Psoas muscle (tissue), 7 donors: ENCODE measurements at regions not wholly inside any gene's neighbourhood (a gene's known extent, or its start where the extent isn't known, plus 50 kb on each side); places are given as distances from the start of the nearest gene placed in this dataset.
A peak's percentile ranks its signal among the peaks of the same experiment; 100 is the strongest.

Experiments
- ATAC-seq, 4 donors: fragments of 200-7000 bp; cut with Tn5 transposase; one replicate each; pipeline ENCODE4 v1.9.1; 2020; ENCODE audit warnings: moderate library complexity in 3 of 4, mild to moderate bottlenecking in 2 of 4
- DNase-seq, 2 donors: peaks; one replicate each; pipeline ENCODE4 v3.0.0-alpha.2; 2020
- H3K27ac ChIP-seq: fragments of 200-600 bp; one replicate; pipeline ENCODE4 v1.8.0; 2022
- H3K27me3 ChIP-seq, 3 donors: fragments of 200-600 bp in 1 of 3; one replicate each; pipeline versions ENCODE4 v1.6.1 to v1.8.0; 2013 to 2022; ENCODE audit warnings: low read length in 2 of 3, mild to moderate bottlenecking in 2 of 3, moderate library complexity in 1 of 3; ENCODE audit not compliant: insufficient read depth in 3 of 3
- H3K36me3 ChIP-seq, 2 donors: fragments of 200-600 bp in 1 of 2; one replicate each; pipeline versions ENCODE4 v1.6.1 to v1.8.0; 2013 to 2022; ENCODE audit warnings: low read depth in 1 of 2, mild to moderate bottlenecking in 1 of 2, moderate library complexity in 1 of 2; ENCODE audit not compliant: insufficient read depth in 1 of 2
- H3K4me1 ChIP-seq: fragments of 200-600 bp; one replicate; pipeline ENCODE4 v1.8.0; 2022
- H3K4me3 ChIP-seq: fragments of 200-600 bp; one replicate; pipeline ENCODE4 v1.8.0; 2022; ENCODE audit warnings: mild to moderate bottlenecking
- H3K9me3 ChIP-seq: fragments of 200-600 bp; one replicate; pipeline ENCODE4 v1.8.0; 2022
- WGBS, 3 donors: extraction: QIAGEN DNeasy Blood & Tissue Kit; methylation state at CpG; one replicate each; pipeline versions ENCODE4 v1.1.6 to v1.1.7; 2013; 5-methylcytosine and 5-hydroxymethylcytosine counted together
- intact Hi-C, 2 donors: fragments of 100-400 bp; cut with DNase I; formaldehyde crosslinking; loops; one replicate each; pipeline versions ENCODE4 v1.11.0 to v1.14.2; 2022
- TF ChIP-seq, protein P1 (sequence below): fragments of 200-600 bp; IDR thresholded peaks from one replicate; pipeline ENCODE4 v1.8.0; 2022; ENCODE audit warnings: antibody characterized with exemption
- donor health status: healthy with polysubstance abuse.
- donor health status: DM: no; HTN: no; CAD: no; lungs with moderate emphysema.
- donor health status: Bipolar disorder and iron deficiency.
- donor health status: healthy.
- donor health status: DM: yes; HTN: yes; CAD: no.
- donor health status: DM: no; HTN: no; CAD: no.
- donor health status: DM: yes; HTN: yes; CAD: no.

DNA sequence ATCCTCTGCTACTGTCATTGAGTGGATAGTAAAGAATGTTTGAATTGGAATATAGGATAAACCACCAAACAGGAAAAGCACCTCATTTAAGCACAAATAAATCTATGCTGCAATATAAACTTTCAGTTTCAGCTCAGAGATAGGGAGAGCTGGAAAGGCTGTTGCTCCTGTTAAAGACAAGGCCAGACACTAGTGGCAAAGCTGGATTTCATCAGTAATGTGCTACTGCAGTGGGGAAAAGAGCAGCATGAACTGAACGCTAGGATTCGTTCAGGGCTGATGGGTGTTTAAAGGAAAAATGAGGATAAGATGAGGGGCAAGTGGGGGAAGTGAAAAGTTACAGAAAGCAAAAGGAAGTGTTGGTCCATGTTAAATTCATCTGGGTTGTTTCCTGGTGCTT is 775.4 kb upstream of the COBL start:
- Histone ChIP-seq H3K4me3 (no peak overlapping the region), H3K27me3 (peaks cover 0 to 2% (median 0%) of the 10 kb centered on the region in 3 donors), H3K36me3 (no peaks in the 10 kb centered on the region), H3K4me1 (no peaks in the 10 kb centered on the region), H3K9me3 (no peaks in the 10 kb centered on the region), H3K27ac (no peak overlapping the region)
- TF ChIP-seq, protein P1, sequence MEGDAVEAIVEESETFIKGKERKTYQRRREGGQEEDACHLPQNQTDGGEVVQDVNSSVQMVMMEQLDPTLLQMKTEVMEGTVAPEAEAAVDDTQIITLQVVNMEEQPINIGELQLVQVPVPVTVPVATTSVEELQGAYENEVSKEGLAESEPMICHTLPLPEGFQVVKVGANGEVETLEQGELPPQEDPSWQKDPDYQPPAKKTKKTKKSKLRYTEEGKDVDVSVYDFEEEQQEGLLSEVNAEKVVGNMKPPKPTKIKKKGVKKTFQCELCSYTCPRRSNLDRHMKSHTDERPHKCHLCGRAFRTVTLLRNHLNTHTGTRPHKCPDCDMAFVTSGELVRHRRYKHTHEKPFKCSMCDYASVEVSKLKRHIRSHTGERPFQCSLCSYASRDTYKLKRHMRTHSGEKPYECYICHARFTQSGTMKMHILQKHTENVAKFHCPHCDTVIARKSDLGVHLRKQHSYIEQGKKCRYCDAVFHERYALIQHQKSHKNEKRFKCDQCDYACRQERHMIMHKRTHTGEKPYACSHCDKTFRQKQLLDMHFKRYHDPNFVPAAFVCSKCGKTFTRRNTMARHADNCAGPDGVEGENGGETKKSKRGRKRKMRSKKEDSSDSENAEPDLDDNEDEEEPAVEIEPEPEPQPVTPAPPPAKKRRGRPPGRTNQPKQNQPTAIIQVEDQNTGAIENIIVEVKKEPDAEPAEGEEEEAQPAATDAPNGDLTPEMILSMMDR = no peak
- intact Hi-C loops = no loop called here
- no peak for DNase-seq
- 76 to 85% (median 79%) methylated on average over 2 of the region's 2 CpGs for WGBS, 3 donors
- ATAC-seq = no peak

DNA sequence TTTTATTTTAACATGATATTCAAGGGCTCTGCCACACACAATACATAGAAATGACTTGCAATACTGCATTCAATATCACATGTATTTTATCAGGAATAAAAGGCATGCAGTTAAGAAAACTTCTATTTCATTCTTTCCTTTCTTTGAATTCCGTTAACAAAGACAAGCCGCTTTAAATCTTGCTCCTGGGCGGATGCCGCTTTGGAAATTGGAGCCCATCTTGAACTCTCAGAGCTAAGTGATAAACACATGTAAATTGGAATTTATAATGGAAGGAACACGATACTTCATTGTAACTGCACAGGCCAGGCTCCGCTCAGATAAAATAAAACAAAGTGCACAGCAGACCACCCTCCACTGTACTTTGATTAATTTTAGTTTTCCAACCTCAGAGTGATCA is 774.5 kb upstream of the COBL start:
- Histone ChIP-seq H3K27me3 (peaks cover 0 to 2% (median 0%) of the 10 kb centered on the region in 3 donors), H3K4me1 (no peaks in the 10 kb centered on the region), H3K4me3 (no peak overlapping the region), H3K36me3 (no peaks in the 10 kb centered on the region), H3K27ac (no peak overlapping the region), H3K9me3 (no peaks in the 10 kb centered on the region)
- DNase-seq (no peak), ATAC-seq (no peak)
- WGBS, 3 donors = 77 to 79% (median 78%) methylated on average over 6 of the region's 6 CpGs
- TF ChIP-seq, protein P1 = no peak
- intact Hi-C loops = no loop called here

DNA sequence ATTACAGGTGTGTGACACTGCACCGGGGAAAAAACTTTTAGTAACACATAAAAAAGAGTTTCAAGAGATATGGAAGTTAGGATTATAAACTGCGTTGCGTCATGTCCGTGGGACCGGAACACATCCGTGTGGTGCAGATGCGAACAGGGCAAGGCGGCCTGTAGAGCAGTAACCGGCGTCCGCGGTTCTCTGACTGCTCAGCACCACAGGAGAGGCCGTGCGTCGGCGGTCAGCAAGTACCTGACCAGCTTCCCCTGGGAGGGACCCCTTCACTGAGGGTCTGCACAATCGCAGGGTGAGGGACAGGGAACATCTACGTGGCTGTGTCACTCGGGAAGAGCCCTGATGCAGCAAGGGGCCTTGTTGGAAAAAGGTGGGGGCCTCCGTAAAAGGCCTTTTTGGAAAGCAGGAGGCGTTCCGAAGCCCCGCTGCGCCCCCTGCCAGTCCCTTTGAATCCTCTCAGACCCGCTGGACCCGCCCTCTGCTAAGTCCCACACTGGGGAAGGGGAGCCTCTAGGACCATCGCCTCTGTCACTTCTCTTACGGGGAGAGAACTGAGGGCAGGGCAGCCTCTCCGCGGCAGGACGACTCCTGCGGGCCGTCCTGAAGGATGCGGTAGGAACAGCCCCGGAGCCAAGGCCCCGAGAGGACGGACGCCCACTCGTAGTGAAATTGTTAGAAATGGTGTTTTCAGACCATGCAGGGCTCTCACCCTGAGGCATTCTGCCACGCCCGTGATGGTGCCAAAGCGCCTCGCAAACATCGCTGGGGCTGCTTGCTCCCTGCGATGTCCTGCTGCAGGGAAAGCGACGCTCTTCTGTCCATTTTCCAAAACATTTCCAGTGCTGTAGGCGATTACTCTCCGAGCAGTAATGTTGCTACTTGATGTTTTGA is 771.6 kb upstream of the COBL start:
- no peak overlapping the region for H3K27ac ChIP-seq
- no peaks in the 10 kb centered on the region for H3K4me1 ChIP-seq
- 8 to 14% (median 11%) methylated on average over 49 of the region's 49 CpGs for WGBS, 3 donors
- TF ChIP-seq, protein P1 = no peak
- ATAC-seq (no peak), DNase-seq (peak in 1 of 2 donors; percentile 11)
- H3K4me3 ChIP-seq = peak overlapping the region; percentile 28
- peaks cover 0 to 2% (median 0%) of the 10 kb centered on the region in 3 donors for H3K27me3 ChIP-seq
- H3K9me3 ChIP-seq = no peaks in the 10 kb centered on the region
- no peaks in the 10 kb centered on the region for H3K36me3 ChIP-seq
- intact Hi-C loops = no loop called here

DNA sequence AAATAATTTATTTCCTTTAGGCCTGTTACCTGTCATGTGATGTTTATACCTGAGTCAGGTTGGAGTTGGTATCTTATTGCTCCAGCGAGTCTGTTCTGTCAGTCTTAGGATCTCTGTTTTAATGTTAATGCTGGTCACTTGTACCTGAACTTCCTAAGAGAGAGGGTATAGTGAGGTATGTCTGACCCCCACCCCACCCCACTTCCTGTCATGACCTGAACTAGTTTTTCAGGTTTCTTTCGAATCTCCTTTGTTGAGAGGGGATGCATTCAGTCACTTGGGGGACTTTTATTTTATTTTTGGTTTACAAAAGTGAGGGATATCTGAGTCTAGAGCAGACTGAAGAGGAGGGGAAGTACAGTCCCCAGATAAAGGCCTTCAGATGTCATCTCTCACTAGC is 769.0 kb upstream of the COBL start:
- 44 to 59% (median 54%) methylated on average over 2 of the region's 2 CpGs for WGBS, 3 donors
- Histone ChIP-seq H3K27ac (no peak overlapping the region), H3K4me3 (no peak overlapping the region), H3K36me3 (no peaks in the 10 kb centered on the region), H3K27me3 (peaks cover 0 to 2% (median 0%) of the 10 kb centered on the region in 3 donors), H3K4me1 (no peaks in the 10 kb centered on the region), H3K9me3 (no peaks in the 10 kb centered on the region)
- intact Hi-C loops = no loop called here
- DNase-seq = no peak
- no peak for ATAC-seq
- TF ChIP-seq, protein P1 = no peak
